ENCODE measurements at regions not wholly inside any gene's neighbourhood (a gene's known extent, or its start where the extent isn't known, plus 50 kb on each side); places are given as distances from the start of the nearest gene placed in this dataset.

DNA sequence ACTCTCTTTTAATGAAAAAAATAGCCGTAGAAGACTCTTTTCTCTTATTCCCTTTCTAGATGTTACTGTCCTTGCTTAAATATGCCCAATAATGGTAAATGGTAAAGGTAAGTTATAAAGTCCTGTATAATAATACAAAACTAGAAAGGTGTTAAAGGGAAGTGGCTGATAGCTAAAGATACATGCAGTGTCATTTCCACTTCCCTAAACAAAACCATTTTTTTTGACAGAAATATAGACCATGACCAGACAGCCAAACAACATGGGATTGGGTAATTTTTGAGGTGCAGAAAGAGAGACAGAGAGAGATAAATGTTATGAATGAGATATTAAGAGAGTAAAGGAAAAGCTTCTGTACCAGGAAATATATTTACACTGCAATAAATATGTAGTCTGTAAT, 731.7 kb upstream of the REG3G start:
- Histone ChIP-seq H3K27ac (ENCODE audit: low read depth in 1 of 2, low read length in 2 of 2) (no peak overlapping the region), H3K9me3 (ENCODE audit: control insufficient read depth in 4 of 4, low read length in 3 of 4) (no peaks in the 10 kb centered on the region), H3K4me1 (ENCODE audit: control insufficient read depth in 4 of 4, insufficient read depth in 4 of 4, low read length in 3 of 4) (no peaks in the 10 kb centered on the region), H3K36me3 (ENCODE audit: control insufficient read depth in 4 of 4, insufficient read depth in 3 of 4, low read depth in 1 of 4, low read length in 3 of 4) (no peaks in the 10 kb centered on the region), H3K27me3 (ENCODE audit: control insufficient read depth in 4 of 4, insufficient read depth in 4 of 4, low read length in 3 of 4) (no peaks in the 10 kb centered on the region), H3K9ac (ENCODE audit: low read depth in 1 of 2, low read length in 2 of 2) (no peak overlapping the region), H3K4me3 (ENCODE audit: low read depth in 1 of 3, low read length in 3 of 3) (no peak overlapping the region)
- no peak for DNase-seq (ENCODE audit: low spot score)
- TF ChIP-seq NR2F2 (IDR thresholded peaks at IDR 0.05) (no peak), HNF4G (IDR thresholded peaks at IDR 0.05) (no peak), FOXA1 (IDR thresholded peaks at IDR 0.05) (no peak), FOXA2 (IDR thresholded peaks at IDR 0.05) (no peak), HNF4A (conservative IDR thresholded peaks at IDR 0.05) (no peak), SP1 (IDR thresholded peaks at IDR 0.05) (no peak)
- TF ChIP-seq, protein P1, sequence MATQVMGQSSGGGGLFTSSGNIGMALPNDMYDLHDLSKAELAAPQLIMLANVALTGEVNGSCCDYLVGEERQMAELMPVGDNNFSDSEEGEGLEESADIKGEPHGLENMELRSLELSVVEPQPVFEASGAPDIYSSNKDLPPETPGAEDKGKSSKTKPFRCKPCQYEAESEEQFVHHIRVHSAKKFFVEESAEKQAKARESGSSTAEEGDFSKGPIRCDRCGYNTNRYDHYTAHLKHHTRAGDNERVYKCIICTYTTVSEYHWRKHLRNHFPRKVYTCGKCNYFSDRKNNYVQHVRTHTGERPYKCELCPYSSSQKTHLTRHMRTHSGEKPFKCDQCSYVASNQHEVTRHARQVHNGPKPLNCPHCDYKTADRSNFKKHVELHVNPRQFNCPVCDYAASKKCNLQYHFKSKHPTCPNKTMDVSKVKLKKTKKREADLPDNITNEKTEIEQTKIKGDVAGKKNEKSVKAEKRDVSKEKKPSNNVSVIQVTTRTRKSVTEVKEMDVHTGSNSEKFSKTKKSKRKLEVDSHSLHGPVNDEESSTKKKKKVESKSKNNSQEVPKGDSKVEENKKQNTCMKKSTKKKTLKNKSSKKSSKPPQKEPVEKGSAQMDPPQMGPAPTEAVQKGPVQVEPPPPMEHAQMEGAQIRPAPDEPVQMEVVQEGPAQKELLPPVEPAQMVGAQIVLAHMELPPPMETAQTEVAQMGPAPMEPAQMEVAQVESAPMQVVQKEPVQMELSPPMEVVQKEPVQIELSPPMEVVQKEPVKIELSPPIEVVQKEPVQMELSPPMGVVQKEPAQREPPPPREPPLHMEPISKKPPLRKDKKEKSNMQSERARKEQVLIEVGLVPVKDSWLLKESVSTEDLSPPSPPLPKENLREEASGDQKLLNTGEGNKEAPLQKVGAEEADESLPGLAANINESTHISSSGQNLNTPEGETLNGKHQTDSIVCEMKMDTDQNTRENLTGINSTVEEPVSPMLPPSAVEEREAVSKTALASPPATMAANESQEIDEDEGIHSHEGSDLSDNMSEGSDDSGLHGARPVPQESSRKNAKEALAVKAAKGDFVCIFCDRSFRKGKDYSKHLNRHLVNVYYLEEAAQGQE (IDR thresholded peaks at IDR 0.05), result no peak
- WGBS, result 48% methylated on average over 1 of the region's 1 CpG

DNA sequence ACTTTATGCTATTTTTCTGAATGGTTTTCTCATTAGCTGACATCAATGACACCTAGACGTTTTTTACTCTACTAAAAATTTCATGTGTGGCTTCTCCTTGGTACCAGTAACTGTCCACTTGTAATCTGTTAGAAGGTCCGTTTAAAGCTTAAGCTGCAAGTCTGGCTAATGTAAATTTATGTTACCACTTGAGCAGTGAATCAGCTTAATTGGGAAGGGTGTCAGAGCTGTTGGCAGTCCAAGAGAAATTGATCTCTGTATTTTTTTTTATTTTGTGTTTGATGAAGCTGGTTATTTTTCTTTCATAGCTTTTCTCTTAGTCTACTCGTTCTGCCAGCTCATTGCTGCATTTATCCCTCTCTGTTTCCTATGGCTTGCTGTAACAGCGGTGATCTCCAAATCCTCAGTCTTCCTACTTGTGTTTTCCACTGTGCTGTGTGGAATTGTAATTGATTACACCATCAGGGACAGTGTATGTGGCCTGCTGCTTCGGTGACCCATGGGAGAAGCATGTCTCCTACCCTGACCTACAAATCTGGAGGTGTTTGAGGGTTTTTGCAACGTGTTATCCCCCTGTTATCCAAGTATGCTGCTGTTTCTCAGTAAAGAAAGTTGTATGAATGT, 724.2 kb upstream of the REG3G start:
- H3K9ac ChIP-seq (ENCODE audit: low read depth in 1 of 2, low read length in 2 of 2), result no peak overlapping the region
- H3K36me3 ChIP-seq (ENCODE audit: control insufficient read depth in 4 of 4, insufficient read depth in 3 of 4, low read depth in 1 of 4, low read length in 3 of 4), result no peaks in the 10 kb centered on the region
- no peak overlapping the region for H3K4me3 ChIP-seq (ENCODE audit: low read depth in 1 of 3, low read length in 3 of 3)
- H3K27ac ChIP-seq (ENCODE audit: low read depth in 1 of 2, low read length in 2 of 2), result no peak overlapping the region
- DNase-seq (ENCODE audit: low spot score), result no peak
- H3K9me3 ChIP-seq (ENCODE audit: control insufficient read depth in 4 of 4, low read length in 3 of 4), result no peaks in the 10 kb centered on the region
- 41% methylated on average over 6 of the region's 6 CpGs for WGBS
- no peaks in the 10 kb centered on the region for H3K27me3 ChIP-seq (ENCODE audit: control insufficient read depth in 4 of 4, insufficient read depth in 4 of 4, low read length in 3 of 4)
- TF ChIP-seq EGR1 (IDR thresholded peaks at IDR 0.05; ENCODE audit: low read depth in 2 of 2) (no peak), SP1 (IDR thresholded peaks at IDR 0.05) (no peak), RAD21 (IDR thresholded peaks at IDR 0.05) (no peak), TAF1 (conservative IDR thresholded peaks at IDR 0.05) (no peak), FOXA1 (IDR thresholded peaks at IDR 0.05) (no peak), GABPA (IDR thresholded peaks at IDR 0.05 in 1 of 2, conservative IDR thresholded peaks at IDR 0.05 in 1 of 2) (no peak), JUND (IDR thresholded peaks at IDR 0.05) (no peak), NR2F2 (IDR thresholded peaks at IDR 0.05) (no peak), HNF4A (conservative IDR thresholded peaks at IDR 0.05) (no peak), FOXA2 (IDR thresholded peaks at IDR 0.05) (no peak), RXRA (IDR thresholded peaks at IDR 0.05) (no peak)
- TF ChIP-seq, protein P2, sequence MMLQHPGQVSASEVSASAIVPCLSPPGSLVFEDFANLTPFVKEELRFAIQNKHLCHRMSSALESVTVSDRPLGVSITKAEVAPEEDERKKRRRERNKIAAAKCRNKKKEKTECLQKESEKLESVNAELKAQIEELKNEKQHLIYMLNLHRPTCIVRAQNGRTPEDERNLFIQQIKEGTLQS (IDR thresholded peaks at IDR 0.05), result no peak
- TF ChIP-seq, protein P1 (IDR thresholded peaks at IDR 0.05), result no peak
- TF ChIP-seq, protein P3, sequence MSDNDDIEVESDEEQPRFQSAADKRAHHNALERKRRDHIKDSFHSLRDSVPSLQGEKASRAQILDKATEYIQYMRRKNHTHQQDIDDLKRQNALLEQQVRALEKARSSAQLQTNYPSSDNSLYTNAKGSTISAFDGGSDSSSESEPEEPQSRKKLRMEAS (IDR thresholded peaks at IDR 0.05), result no peak
- TF ChIP-seq, protein P4, sequence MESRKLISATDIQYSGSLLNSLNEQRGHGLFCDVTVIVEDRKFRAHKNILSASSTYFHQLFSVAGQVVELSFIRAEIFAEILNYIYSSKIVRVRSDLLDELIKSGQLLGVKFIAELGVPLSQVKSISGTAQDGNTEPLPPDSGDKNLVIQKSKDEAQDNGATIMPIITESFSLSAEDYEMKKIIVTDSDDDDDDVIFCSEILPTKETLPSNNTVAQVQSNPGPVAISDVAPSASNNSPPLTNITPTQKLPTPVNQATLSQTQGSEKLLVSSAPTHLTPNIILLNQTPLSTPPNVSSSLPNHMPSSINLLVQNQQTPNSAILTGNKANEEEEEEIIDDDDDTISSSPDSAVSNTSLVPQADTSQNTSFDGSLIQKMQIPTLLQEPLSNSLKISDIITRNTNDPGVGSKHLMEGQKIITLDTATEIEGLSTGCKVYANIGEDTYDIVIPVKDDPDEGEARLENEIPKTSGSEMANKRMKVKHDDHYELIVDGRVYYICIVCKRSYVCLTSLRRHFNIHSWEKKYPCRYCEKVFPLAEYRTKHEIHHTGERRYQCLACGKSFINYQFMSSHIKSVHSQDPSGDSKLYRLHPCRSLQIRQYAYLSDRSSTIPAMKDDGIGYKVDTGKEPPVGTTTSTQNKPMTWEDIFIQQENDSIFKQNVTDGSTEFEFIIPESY (IDR thresholded peaks at IDR 0.05), result no peak
- TF ChIP-seq, protein P5, sequence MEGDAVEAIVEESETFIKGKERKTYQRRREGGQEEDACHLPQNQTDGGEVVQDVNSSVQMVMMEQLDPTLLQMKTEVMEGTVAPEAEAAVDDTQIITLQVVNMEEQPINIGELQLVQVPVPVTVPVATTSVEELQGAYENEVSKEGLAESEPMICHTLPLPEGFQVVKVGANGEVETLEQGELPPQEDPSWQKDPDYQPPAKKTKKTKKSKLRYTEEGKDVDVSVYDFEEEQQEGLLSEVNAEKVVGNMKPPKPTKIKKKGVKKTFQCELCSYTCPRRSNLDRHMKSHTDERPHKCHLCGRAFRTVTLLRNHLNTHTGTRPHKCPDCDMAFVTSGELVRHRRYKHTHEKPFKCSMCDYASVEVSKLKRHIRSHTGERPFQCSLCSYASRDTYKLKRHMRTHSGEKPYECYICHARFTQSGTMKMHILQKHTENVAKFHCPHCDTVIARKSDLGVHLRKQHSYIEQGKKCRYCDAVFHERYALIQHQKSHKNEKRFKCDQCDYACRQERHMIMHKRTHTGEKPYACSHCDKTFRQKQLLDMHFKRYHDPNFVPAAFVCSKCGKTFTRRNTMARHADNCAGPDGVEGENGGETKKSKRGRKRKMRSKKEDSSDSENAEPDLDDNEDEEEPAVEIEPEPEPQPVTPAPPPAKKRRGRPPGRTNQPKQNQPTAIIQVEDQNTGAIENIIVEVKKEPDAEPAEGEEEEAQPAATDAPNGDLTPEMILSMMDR (IDR thresholded peaks at IDR 0.05; ENCODE audit: low read depth, low read length, missing input control), result no peak
- no peaks in the 10 kb centered on the region for H3K4me1 ChIP-seq (ENCODE audit: control insufficient read depth in 4 of 4, insufficient read depth in 4 of 4, low read length in 3 of 4)
